SJSA1 (cell line): ENCODE measurements at regions not wholly inside any gene's neighbourhood (a gene's known extent, or its start where the extent isn't known, plus 50 kb on each side); places are given as distances from the start of the nearest gene placed in this dataset.

ENCODE experiments used
- DNase-seq, 2 experiments: peaks; one replicate each; pipeline ENCODE4 v3.0.0-alpha.2; 2015 to 2020; ENCODE audit warnings: low spot score in 2 of 2, low read depth in 1 of 2
- H3K27ac ChIP-seq: fragments of 250-450 bp; sonication (Bioruptor Pico); 2 replicates; pipeline ENCODE4 v1.5.1; 2020; ENCODE audit warnings: mild to moderate bottlenecking, moderate library complexity
- H3K27me3 ChIP-seq: fragments of 250-450 bp; sonication (Bioruptor Pico); replicated peaks from 2 replicates; pipeline ENCODE4 v1.5.1; 2020; ENCODE audit warnings: mild to moderate bottlenecking, moderate library complexity
- H3K36me3 ChIP-seq: fragments of 250-450 bp; sonication (Bioruptor Pico); 2 replicates; pipeline ENCODE4 v1.5.1; 2020; ENCODE audit warnings: mild to moderate bottlenecking
- H3K4me1 ChIP-seq: fragments of 250-450 bp; sonication (Bioruptor Pico); replicated peaks from 2 replicates; pipeline ENCODE4 v1.6.1; 2021; ENCODE audit warnings: mild to moderate bottlenecking
- H3K4me3 ChIP-seq: fragments of 250-450 bp; sonication (Bioruptor Pico); 2 replicates; pipeline ENCODE4 v1.5.1; 2020; ENCODE audit warnings: mild to moderate bottlenecking
- H3K9me3 ChIP-seq: fragments of 250-450 bp; sonication (Bioruptor Pico); replicated peaks from 2 replicates; pipeline ENCODE4 v1.5.1; 2020; ENCODE audit warnings: mild to moderate bottlenecking

DNA sequence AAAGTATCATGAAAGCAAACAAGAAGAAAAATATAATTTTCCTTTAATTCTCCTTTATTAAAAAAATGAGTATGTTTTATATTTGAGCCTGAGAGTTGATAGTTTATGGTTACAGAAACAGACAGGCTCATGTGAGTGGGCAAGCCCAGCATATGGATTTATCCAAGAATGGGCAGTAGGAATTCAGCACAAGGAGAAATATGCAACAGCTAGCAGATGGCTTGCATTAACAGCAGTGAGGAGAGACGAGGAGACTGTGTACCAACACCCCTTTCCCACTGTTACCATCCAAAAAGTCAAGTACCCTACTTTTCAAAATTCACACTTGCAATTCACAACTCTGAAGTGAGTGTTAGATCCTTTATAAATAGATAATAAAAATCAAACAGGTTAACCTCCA is 1760.2 kb upstream of the TENM3 start:
- no peak for DNase-seq

DNA sequence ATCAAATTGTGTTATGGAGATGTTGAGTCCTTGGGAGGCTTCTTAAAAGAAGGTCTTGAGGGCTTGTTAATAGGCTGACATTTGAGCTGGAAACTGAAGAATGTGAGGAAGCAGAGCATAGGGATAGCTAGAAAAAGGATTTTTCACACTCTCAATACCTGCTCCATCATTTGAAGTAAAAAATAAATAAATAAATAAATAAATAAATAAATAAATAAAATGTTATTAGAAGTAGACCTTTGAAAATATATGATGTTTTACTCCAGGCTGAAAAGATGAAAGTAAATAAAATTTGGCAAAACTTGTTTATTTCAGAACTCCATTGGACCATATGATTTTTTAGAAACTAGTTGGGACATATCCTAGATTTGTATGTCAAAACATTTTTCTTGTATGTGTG is 1757.8 kb upstream of the TENM3 start:
- H3K36me3 ChIP-seq: no peaks in the 10 kb centered on the region
- no peaks in the 10 kb centered on the region for H3K9me3 ChIP-seq
- H3K27me3 ChIP-seq: no peaks in the 10 kb centered on the region
- no peak for DNase-seq
- no peak overlapping the region for H3K27ac ChIP-seq
- no peaks in the 10 kb centered on the region for H3K4me1 ChIP-seq
- no peak overlapping the region for H3K4me3 ChIP-seq

More for the DNA sequence above, 1760.2 kb upstream of the TENM3 start:
- Histone ChIP-seq H3K27ac (no peak overlapping the region), H3K4me1 (no peaks in the 10 kb centered on the region), H3K9me3 (no peaks in the 10 kb centered on the region), H3K4me3 (no peak overlapping the region), H3K36me3 (no peaks in the 10 kb centered on the region), H3K27me3 (no peaks in the 10 kb centered on the region)

DNA sequence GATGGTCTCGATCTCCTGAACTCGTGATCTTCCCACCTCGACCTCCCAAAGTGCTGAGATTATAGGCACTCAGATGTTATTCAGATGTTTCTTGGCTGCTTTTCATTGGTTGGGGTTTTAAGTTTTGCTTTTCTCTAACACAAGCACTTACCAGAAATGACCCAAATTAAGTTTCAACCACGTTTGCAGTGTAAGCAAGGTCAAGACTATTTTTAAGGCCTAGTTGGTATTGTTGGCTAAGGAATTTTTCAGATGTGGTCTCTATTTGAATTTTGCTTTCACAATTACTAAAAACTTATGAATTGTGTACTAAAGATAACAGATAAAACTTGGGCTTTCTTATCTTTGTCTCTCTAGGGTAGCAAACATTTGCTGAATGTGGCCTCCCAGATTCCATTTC is 1756.9 kb upstream of the TENM3 start:
- DNase-seq: no peak
- H3K9me3 ChIP-seq: no peaks in the 10 kb centered on the region
- H3K27me3 ChIP-seq: no peaks in the 10 kb centered on the region
- no peaks in the 10 kb centered on the region for H3K4me1 ChIP-seq
- no peak overlapping the region for H3K27ac ChIP-seq
- no peak overlapping the region for H3K4me3 ChIP-seq
- no peaks in the 10 kb centered on the region for H3K36me3 ChIP-seq

DNA sequence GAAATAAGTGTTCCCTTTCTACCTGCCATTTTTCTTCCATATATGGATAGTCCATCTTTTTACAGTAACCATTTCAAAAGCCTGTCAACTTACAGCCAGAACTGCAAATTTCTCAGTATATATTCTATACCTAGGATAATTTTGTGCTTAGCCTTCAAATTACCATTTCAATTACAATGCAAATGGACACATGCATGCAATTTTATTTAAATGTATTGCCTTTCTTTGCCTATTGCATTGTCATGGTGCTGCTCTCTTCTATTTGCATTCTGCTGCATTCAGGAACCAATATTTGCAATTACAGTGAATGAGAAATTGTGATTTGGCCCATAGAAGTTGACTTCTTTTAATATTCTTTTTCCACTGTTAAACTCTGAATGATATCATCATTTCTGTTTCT is 1753.4 kb upstream of the TENM3 start:
- no peak for DNase-seq
- no peaks in the 10 kb centered on the region for H3K27me3 ChIP-seq
- H3K4me3 ChIP-seq: no peak overlapping the region
- no peaks in the 10 kb centered on the region for H3K36me3 ChIP-seq
- H3K9me3 ChIP-seq: no peaks in the 10 kb centered on the region
- H3K27ac ChIP-seq: no peak overlapping the region
- H3K4me1 ChIP-seq: no peaks in the 10 kb centered on the region

DNA sequence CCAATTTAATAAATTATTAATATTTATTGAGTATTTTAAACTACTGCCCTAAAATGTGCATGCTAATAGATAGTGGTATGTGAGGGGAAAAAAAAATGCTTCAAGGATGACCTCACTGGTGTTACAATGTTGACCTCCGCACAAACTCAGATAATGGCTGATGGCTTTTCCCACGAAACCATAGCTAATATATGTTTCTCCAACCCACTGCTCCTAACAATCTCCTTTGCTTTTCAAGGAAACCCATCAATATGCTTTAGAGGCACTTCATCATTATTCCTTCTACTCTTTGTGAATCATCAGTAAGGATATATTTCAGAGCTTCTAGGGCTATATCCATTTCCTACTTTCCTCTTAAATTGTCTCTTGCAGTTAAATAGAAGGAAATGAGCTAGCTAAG is 1752.0 kb upstream of the TENM3 start:
- Histone ChIP-seq H3K36me3 (no peaks in the 10 kb centered on the region), H3K27ac (no peak overlapping the region), H3K4me1 (no peaks in the 10 kb centered on the region), H3K27me3 (no peaks in the 10 kb centered on the region), H3K4me3 (no peak overlapping the region), H3K9me3 (no peaks in the 10 kb centered on the region)
- no peak for DNase-seq

DNA sequence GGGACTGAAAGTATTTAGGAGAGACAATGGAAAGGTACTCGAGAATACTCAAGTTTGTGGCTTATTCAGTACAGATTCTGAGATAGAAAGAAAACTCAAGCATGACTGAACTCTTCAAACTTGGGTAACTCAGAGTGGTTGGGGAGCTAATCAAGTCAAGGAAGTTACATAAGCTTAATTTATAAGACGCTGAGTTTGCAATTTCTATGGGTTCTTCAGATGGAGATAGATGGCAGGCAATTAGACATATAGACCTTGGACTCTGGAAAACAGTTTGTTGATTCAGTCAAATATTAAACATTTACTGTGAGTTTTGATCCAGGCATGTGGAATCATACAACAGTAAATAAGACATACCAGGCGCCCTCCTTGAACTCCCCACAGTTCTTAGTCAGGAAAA is 1749.9 kb upstream of the TENM3 start:
- H3K36me3 ChIP-seq: no peaks in the 10 kb centered on the region
- H3K27ac ChIP-seq: no peak overlapping the region
- no peaks in the 10 kb centered on the region for H3K9me3 ChIP-seq
- H3K4me3 ChIP-seq: no peak overlapping the region
- no peaks in the 10 kb centered on the region for H3K4me1 ChIP-seq
- DNase-seq: no peak
- no peaks in the 10 kb centered on the region for H3K27me3 ChIP-seq

DNA sequence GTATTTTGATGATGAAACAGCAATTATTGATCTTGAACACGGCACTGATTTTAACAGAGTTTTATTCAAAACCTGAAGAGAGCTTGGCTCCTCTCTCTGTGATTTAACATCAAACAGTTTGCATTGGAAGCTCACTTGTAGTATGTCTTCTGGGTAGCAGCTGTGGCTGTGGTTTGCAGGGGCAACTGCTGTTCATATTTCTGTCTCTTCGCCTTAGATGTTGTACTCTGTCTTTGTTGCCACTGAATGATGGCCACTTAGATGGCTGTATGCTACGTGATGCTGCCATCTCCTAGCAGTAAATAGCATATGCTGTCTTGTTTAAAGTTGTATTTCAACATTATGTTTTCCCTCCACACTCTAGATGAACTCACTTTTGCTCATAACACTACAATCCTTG is 1743.0 kb upstream of the TENM3 start:
- Histone ChIP-seq H3K27me3 (no peaks in the 10 kb centered on the region), H3K27ac (no peak overlapping the region), H3K4me1 (no peaks in the 10 kb centered on the region)

DNA sequence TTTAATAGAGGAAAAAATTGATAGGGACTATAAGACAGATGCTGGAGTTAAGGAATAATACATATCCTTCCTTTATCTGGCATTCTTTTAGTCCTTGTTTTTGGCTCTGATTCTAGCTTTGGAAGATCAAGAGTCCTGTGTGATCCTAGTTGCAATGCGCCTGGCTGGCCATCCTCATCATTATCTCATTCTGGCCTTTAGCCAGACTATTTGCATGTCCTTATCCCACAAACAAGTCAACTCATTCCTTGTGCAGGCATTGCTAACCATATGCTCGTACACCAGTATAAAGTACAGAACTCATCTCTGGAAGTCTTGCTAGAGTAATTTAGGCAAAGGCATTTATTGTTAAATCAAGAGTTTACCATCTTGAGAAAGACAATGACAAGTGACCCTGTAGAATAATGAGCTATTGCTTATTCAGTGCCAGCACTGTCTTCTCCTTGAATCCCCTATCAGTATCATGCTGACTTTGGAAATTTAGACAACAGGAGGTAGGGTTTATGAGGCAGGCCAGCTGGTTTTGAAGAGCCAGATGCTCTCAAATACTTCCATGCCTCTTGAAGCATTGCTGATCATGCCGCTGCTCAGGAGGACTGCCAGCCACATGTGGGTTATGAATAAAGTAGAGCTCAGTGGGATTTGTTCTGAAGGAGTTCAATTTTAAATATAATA is 1730.3 kb upstream of the TENM3 start:
- Histone ChIP-seq H3K9me3 (no peaks in the 10 kb centered on the region), H3K4me3 (no peak overlapping the region), H3K4me1 (no peaks in the 10 kb centered on the region), H3K27me3 (no peaks in the 10 kb centered on the region), H3K36me3 (no peaks in the 10 kb centered on the region), H3K27ac (no peak overlapping the region)
- no peak for DNase-seq

More for the DNA sequence above, 1743.0 kb upstream of the TENM3 start:
- H3K36me3 ChIP-seq: no peaks in the 10 kb centered on the region
- H3K9me3 ChIP-seq: no peaks in the 10 kb centered on the region
- DNase-seq: no peak
- H3K4me3 ChIP-seq: no peak overlapping the region

DNA sequence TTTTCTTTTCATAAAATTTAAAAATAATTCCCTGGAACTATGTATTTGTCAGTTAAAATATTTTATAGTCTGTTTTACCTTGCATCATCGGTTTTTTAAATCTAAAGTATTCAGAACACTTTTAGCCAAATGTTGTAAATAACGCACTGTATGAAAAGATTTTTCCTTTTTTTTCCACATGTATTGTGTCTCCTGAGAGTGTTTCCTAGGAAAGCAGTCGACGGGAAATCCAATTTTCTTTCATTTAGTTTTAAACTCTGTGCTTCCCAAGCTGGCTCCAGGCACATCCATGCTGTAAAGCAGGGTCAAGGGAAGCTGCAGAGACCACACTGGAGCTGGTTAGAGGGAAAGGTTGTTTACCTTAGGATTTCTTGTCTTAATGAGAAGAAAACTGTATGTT is 1724.3 kb upstream of the TENM3 start:
- Histone ChIP-seq H3K9me3 (no peaks in the 10 kb centered on the region), H3K4me1 (no peaks in the 10 kb centered on the region), H3K36me3 (no peaks in the 10 kb centered on the region), H3K4me3 (no peak overlapping the region), H3K27me3 (no peaks in the 10 kb centered on the region), H3K27ac (no peak overlapping the region)
- no peak for DNase-seq

DNA sequence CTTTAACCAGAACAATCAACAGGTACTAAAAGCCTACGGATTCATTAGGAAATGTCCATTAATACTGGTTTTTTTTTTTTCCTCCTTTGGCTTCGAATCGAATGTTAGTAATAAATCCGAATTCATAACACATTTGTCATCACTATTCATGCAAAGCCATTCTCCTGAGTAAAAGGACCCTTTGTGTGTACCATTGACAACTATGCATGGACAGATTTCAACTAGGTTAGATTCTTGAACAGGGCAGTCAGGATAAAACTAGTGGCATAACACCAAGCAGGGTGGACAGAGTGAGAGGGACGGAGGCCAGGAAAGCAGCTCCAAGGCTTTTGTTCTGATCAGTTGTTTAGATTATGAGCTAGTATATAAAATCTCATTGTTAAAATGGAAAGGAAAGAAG is 1722.0 kb upstream of the TENM3 start:
- Histone ChIP-seq H3K4me1 (no peaks in the 10 kb centered on the region), H3K27ac (no peak overlapping the region), H3K9me3 (no peaks in the 10 kb centered on the region), H3K4me3 (no peak overlapping the region), H3K27me3 (no peaks in the 10 kb centered on the region), H3K36me3 (no peaks in the 10 kb centered on the region)
- no peak for DNase-seq

DNA sequence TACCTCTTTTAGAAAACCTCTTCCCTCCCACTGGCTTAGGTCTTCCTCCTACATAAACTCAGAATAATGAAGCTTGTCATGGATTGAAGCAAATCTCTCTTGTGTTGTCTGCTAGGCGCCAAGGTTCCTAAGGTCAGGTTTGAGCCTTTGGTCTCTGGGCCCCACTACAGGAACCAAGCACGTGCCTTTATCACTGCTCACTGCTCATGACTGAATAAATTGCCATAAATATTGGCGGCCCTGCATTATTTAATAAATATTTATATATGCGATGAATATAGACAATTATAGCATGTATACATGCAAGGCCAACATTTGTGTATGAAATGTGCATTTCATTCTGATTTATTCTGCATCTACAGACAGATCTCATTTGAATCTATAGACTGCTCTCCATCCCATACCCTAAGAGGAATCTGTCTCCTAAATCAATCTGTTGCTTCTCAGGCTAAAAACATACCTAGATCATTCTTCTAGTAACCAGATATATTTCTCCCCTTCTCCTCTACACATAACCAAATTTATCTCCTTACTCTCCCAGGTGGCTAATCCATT is 1717.6 kb upstream of the TENM3 start:
- no peaks in the 10 kb centered on the region for H3K36me3 ChIP-seq
- H3K4me3 ChIP-seq: no peak overlapping the region
- no peaks in the 10 kb centered on the region for H3K4me1 ChIP-seq
- no peaks in the 10 kb centered on the region for H3K27me3 ChIP-seq
- no peak for DNase-seq
- H3K9me3 ChIP-seq: no peaks in the 10 kb centered on the region
- H3K27ac ChIP-seq: no peak overlapping the region

DNA sequence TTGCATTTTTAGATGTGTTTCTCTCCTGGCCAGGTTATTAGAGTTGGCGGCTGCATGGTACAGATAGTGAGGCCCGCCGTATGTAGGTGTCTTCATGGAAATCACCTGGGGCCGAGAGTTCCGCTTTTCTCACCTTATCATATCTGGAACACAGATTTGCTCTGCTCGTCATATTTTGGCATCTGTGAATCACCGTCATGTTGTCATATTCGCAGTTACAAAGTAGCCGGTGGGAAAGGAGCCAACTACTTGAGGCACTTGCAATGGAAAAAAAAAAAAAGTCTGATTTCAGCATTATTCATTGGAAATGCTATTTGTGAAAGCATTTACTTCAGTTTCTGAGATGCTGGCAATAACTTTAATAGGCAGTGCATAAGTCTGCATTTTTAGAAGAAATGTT is 1715.2 kb upstream of the TENM3 start:
- no peak for DNase-seq
- Histone ChIP-seq H3K4me1 (no peaks in the 10 kb centered on the region), H3K36me3 (no peaks in the 10 kb centered on the region), H3K9me3 (no peaks in the 10 kb centered on the region), H3K27me3 (no peaks in the 10 kb centered on the region), H3K4me3 (no peak overlapping the region), H3K27ac (no peak overlapping the region)

DNA sequence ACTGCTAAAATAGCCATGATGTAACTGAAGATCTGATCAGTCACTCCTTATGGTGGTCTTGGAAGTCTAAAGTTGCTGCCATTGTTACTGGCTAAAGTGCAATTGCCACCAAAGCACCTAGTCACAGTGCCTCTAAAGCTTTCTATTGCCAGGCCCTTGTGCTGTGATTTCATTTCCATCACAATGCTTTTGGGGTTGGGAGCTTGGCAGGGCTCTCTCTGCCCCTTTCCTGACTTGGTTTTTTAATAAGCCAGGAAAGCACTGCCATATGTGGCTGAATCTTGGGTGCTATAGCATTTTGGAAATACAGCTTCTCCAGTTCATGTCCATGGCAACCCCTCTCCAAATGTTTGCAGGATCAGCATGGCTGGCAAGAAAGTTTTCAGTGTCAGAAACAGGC is 1712.4 kb upstream of the TENM3 start:
- no peaks in the 10 kb centered on the region for H3K36me3 ChIP-seq

DNA sequence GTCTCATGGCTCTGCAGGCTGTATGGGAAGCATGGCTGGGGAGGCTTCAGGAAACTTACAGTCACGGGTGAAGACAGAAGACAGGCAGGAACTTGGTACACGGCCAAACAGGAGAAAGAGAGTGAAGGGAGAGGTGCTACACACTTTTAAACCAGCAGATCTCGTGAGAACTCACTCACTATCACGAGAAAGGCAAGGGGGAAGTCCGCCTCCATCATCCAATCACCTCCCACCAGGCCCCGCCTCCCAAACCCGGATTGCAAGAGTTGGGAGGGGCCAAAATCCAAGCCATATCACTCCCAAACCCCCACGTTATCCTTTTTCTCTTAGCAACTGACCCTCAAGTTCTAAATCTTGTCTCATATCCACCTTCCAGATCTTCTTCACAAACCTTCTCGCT is 1710.5 kb upstream of the TENM3 start:
- Histone ChIP-seq H3K4me3 (no peak overlapping the region), H3K27ac (no peak overlapping the region), H3K27me3 (no peaks in the 10 kb centered on the region), H3K9me3 (no peaks in the 10 kb centered on the region), H3K4me1 (no peaks in the 10 kb centered on the region), H3K36me3 (no peaks in the 10 kb centered on the region)
- no peak for DNase-seq

More for the DNA sequence above, 1712.4 kb upstream of the TENM3 start:
- H3K4me1 ChIP-seq: no peaks in the 10 kb centered on the region
- H3K9me3 ChIP-seq: no peaks in the 10 kb centered on the region
- no peak for DNase-seq
- H3K4me3 ChIP-seq: no peak overlapping the region
- H3K27ac ChIP-seq: no peak overlapping the region
- H3K27me3 ChIP-seq: no peaks in the 10 kb centered on the region
